ENCODE measurements at regions not wholly inside any gene's neighbourhood (a gene's known extent, or its start where the extent isn't known, plus 50 kb on each side); places are given as distances from the start of the nearest gene placed in this dataset.

GRCh38 chr6:87815449-87815848 lies 113.4 kb upstream of the AKIRIN2 start:
- no peak for DNase-seq (ENCODE audit: low read depth in 3 of 3, low spot score in 2 of 3)

DNA sequence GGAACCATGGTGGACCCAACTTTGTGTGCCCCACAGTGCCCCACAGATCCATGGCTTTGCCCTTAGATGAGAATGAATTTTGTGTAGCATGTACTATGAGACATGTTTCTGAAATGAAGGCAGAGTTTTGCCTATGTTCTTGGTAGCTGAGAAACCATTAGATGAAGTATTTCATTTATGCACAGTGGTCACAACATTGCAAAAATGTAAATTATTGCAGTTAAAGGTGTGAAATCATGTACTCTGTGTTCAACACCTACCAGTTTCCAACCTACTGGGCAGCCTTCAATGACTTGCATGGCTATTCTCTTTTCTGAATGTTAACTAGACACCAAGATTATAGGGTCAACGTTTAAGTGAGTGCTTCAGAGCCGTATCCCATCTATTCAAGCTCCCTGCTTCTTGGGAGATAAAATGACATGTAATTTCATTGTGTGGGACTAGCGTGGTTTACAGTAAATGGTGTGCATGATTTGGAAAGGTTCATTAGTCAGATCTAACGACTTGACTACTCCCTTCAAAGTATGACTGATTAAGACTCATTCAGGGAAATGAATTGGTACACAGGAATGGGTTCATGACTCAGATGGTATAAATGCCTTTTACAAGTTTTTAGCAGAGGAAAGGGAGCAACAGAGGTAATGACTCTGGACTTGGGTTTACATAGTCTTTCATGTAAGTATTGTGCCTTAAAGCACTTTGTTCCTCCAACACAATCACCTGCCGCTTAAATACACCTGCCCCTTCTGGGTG lies 106.1 kb upstream of the AKIRIN2 start:
- no peak for DNase-seq (ENCODE audit: low read depth in 3 of 3, low spot score in 2 of 3)

DNA sequence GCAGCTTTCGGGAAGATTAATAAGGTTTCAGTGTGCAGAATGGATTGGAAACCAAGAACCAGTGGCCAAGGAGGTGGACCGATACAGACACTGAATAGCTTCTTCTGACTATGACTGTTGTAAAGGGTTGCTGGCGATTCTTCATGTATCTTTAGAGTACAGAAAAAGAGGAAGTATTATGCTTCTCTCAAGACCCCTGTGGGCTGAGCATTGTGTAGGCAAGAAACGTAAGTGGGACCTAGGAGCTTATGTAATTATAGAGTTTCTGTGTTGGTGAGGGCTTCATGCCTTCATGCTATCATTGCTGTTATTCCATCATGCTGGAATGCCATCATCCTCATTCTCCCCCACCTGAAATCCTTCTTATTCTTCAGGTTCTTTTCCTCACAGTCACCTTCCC lies 105.4 kb upstream of the AKIRIN2 start:
- no peak for DNase-seq (ENCODE audit: low read depth in 3 of 3, low spot score in 2 of 3)

GRCh38 chr6:87806635-87807034 lies 104.6 kb upstream of the AKIRIN2 start:
- no peak for DNase-seq (ENCODE audit: low read depth in 3 of 3, low spot score in 2 of 3)

DNA sequence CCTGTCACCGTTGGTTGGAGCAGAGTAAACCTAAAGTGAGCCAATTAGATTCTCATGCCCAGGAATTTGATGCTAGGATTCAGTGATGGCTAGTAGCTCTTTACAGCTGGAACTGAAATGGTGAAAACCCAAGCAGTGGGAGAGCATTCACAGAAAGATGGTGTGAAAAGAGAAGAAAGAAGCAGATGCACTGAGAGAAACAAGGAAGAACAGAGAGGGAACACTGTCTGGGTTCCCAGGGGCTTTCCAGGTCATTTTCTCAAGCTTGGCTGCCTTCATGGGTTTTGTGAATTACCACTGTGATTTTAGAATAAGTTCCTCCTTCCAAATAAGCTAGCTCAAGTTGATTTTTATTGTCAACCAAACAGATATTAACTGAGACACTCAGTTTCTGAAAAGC lies 104.1 kb upstream of the AKIRIN2 start:
- no peak for DNase-seq (ENCODE audit: low read depth in 3 of 3, low spot score in 2 of 3)

DNA sequence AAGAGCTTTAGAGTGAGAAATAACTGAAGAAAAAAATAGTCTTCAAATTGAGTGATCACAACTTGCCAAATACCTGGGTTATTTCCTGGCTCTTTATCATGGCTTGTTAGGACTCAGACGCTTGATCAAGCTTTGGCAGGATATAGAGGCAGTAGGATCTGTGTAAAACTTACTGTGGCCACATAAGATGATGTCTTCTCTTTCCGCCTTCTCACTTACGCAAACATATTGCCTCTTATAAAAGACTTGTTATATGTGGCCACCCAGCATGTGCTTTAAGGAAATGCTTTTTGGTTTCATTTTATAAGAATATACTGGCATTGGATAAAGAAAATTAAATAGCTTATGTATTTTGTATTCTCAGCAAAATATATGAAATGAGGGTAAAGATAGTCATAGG lies 101.8 kb upstream of the AKIRIN2 start:
- no peak for DNase-seq (ENCODE audit: low read depth in 3 of 3, low spot score in 2 of 3)

DNA sequence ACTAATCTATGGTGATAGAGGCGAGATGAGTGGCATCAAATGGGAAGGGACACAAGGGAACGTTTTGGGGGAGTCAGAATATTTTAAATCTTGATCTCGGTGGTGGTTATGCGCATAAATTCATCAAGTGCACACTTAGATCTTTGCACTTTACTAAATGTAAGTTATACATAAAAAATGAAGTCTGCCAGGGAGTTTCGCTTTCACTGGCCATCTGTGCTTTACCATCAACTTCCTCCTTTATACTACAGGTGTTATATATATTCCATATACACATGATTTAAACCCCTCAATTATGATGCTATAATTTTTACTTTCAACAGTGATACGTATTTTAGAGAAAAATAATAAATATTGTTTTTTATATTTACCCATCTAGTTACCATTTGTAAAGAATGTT lies 97.6 kb upstream of the AKIRIN2 start:
- no peak for DNase-seq (ENCODE audit: low read depth in 3 of 3, low spot score in 2 of 3)

DNA sequence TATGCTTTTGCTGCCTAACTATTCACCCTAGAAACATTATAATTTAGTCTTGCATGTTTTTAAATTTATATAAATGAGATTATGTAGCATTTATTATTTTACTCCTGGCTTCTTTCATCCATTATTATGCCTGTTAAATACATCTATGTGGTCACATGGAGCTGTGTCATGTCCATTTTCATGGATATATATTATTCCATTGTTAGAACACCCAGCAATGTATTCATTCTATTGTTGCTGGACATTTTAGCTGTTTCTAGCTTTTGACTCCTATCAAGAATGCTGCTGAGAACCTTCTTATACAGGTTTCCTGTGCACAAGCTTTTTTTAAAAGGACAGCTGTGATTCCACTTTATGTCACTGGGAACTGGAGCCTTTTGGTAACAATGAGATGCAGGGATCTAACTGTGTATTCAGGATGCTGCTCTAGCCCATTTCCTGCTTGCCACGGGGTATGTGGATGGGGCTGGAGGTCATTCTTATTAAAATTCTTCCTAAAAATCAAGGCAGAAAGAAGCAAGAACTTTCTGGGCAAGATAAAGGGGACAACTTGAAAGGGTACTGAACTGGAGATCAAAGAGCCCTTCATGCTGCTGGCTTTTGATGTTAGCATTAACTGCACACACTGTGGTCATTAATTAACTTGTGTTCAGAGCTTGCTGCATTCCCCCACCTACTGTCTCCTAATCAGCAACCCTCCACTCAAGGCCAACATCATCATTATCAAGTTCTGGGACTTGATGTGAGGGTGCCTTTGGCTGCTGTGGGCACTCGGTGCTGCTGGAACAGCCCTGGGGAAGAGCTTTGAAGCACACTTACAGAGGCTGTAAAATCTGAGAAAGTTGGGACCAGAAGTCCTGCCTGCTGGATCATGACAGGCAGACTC lies 96.6 kb upstream of the AKIRIN2 start:
- DNase-seq (ENCODE audit: low read depth in 3 of 3, low spot score in 2 of 3): no peak

GRCh38 chr6:87794922-87795885 lies 93.2 kb upstream of the AKIRIN2 start:
- DNase-seq (ENCODE audit: low read depth in 3 of 3, low spot score in 2 of 3): no peak

- no peak for DNase-seq (ENCODE audit: low read depth in 3 of 3, low spot score in 2 of 3)
Measured at GRCh38 chr6:87793315-87793714, 91.3 kb upstream of the AKIRIN2 start.

- no peak for DNase-seq (ENCODE audit: low read depth in 3 of 3, low spot score in 2 of 3)
Measured at GRCh38 chr6:87791982-87792381, 89.9 kb upstream of the AKIRIN2 start.

DNA sequence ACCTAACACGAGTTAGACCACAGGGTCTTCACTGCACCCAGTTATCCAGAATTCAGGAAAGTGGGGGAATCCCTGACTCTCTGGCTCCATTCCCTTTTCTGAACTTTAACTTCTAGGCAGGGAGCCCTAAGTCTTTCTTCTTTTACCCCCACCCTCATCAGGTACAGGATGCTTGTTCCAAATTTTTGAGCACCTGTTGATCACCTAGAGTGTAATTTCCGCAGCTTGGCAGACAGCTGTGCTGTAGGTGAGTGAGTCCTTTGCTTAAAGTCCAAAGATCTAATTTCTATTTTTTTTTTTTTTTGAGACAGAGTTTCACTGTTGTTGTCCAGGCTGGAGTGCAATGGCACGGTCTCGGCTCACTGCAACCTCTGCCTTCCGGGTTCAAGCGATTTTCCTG lies 89.5 kb upstream of the AKIRIN2 start:
- DNase-seq (ENCODE audit: low read depth in 3 of 3, low spot score in 2 of 3): no peak

- DNase-seq (ENCODE audit: low read depth in 3 of 3, low spot score in 2 of 3): no peak
Measured at GRCh38 chr6:87791029-87791428, 89.0 kb upstream of the AKIRIN2 start.

DNA sequence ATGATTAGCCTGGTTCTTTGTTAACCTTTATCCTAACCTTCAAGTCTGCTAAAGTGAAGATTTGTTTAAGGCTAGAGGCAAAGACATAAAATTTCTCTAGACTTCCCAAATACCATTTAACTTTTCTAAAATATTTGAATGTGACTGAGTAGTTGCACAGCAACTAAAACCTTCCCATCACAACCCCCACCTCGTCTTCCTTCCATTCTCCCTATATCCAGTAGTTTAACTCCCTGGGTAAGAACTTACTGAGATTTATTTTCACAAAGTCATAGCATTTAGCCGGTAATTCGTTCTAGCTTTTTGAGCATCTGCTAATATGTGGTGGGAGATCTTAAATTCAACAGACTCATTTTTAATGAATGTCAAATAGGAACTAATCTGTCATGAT lies 87.9 kb upstream of the AKIRIN2 start:
- no peak for DNase-seq (ENCODE audit: low read depth in 3 of 3, low spot score in 2 of 3)

DNA sequence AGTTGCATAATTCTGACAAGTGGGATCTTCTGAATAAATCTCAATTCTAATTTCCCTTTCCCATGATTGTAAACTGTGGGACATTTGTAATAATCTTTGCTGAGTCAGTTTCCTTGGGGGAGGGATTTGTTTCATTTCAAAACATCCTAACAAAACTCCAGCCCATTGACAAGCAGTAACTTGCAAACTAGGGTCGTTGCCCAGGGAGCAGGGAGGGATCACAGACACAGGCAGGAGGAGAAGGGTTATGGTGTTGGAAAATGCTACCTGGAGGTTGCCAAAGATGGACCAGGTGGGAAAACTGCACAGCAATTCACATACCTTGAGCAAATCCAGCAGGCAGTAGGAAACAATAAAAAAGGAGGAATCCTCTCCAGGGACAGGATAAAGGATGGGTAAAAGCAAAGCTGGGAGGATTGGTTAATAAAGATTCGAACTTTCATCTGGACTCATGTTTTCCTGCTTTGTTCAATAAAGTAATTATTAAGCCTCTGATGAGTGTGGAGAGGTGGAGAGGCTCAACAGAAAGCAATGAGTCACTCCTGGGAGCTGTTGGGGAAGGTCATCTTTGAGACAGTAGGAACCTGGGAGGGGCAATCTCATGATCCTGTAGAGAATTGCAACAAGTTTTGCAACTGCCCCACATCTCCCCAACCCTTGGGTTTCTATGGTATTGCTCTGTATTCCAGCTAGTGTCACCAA lies 87.3 kb upstream of the AKIRIN2 start:
- no peak for DNase-seq (ENCODE audit: low read depth in 3 of 3, low spot score in 2 of 3)

DNA sequence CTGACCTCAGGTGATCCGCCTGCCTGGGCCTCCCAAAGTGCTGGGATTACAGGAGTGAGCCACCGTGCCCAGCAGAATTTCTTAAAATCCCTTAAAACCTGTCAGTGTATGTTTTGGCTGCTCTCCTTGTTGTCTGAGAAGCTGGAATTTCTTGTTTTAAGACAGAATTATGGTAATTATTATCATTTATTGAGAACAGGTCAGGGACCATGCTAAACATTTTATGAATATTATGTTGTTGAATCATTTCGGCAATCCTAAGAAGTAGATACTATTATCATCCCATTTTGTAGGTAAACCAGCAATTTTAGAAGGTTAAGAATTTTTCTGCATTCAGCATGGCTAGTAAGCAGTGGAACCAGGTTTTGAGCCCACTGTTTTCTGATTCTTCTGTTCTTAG lies 86.1 kb upstream of the AKIRIN2 start:
- DNase-seq (ENCODE audit: low read depth in 3 of 3, low spot score in 2 of 3): no peak

- DNase-seq (ENCODE audit: low read depth in 3 of 3, low spot score in 2 of 3): no peak
Measured at GRCh38 chr6:87785229-87785862, 83.3 kb upstream of the AKIRIN2 start.

- DNase-seq (ENCODE audit: low read depth in 3 of 3, low spot score in 2 of 3): no peak
Measured at GRCh38 chr6:87784690-87785089, 82.7 kb upstream of the AKIRIN2 start.

DNA sequence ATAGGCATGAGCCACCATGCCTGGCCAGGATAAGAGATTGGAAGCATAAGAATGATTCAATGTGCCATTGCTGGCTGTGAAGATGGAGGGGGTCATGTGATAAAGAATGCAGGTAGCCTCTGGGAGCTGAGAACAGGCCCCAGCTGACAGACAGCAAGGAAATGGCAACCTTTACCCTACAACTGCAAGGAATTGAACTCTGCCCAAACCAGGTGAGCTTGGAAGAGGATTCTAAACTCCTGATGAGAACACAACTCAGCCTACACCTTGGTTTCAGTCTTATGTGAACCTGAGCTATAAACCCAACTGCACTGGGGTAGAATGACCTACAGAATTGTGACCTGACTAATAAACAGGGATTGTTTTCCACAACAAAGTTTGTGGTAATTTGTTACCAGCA lies 82.0 kb upstream of the AKIRIN2 start:
- no peak for DNase-seq (ENCODE audit: low read depth in 3 of 3, low spot score in 2 of 3)

GRCh38 chr6:87779542-87779941 lies 77.5 kb upstream of the AKIRIN2 start:
- no peak for DNase-seq (ENCODE audit: low read depth in 3 of 3, low spot score in 2 of 3)
